ENCODE measurements at regions not wholly inside any gene's neighbourhood (a gene's known extent, or its start where the extent isn't known, plus 50 kb on each side); places are given as distances from the start of the nearest gene placed in this dataset.

DNA sequence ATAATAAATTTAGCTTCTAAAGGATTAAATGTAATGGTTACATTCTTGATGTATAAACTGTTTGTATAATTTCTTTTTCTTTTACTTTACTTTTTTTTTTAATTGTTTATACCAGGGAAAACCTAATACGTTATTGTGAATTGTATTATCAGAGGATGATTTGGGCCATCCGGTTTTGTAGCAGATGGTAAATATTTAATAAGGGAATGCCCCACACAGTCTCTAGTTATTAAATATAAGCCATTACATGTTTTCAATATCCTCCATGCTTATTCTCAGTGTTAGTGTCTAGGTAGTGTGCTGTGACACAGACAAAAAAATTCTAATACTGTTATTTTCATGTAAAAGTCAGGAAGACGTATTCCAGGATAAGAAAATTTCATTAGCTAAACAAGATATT is 553.9 kb downstream of the ZNF804A start:
- TF ChIP-seq, protein P1, sequence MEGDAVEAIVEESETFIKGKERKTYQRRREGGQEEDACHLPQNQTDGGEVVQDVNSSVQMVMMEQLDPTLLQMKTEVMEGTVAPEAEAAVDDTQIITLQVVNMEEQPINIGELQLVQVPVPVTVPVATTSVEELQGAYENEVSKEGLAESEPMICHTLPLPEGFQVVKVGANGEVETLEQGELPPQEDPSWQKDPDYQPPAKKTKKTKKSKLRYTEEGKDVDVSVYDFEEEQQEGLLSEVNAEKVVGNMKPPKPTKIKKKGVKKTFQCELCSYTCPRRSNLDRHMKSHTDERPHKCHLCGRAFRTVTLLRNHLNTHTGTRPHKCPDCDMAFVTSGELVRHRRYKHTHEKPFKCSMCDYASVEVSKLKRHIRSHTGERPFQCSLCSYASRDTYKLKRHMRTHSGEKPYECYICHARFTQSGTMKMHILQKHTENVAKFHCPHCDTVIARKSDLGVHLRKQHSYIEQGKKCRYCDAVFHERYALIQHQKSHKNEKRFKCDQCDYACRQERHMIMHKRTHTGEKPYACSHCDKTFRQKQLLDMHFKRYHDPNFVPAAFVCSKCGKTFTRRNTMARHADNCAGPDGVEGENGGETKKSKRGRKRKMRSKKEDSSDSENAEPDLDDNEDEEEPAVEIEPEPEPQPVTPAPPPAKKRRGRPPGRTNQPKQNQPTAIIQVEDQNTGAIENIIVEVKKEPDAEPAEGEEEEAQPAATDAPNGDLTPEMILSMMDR (conservative IDR thresholded peaks at IDR 0.05): no peak
- no peak for TF ChIP-seq ZFX (IDR thresholded peaks at IDR 0.05)

Measured in C4-2B (cell line).